Activated CD4-positive, alpha-beta T cell treated with anti-CD3 and anti-CD28 coated beads, Interleukin-2, amount 10 ng/mL, durations not matched to agents 24 days and 14 days (primary cell): ENCODE measurements at regions not wholly inside any gene's neighbourhood (a gene's known extent, or its start where the extent isn't known, plus 50 kb on each side); places are given as distances from the start of the nearest gene placed in this dataset.
"Not testable (repeated sequence)": the region's sequence is repeated elsewhere in the genome, so short reads cannot be mapped to it uniquely, and the experiment has no call there.

Experiments used
- DNase-seq: peaks from one replicate; pipeline ENCODE4 v3.0.0; 2022
- H3K27ac Mint-ChIP-seq: one replicate; pipeline ENCODE4 v1.8.0; 2022; ENCODE audit warnings: mild to moderate bottlenecking, mixed read lengths
- H3K27me3 Mint-ChIP-seq: one replicate; pipeline ENCODE4 v1.8.0; 2022; ENCODE audit warnings: mixed read lengths
- H3K36me3 Mint-ChIP-seq: one replicate; pipeline ENCODE4 v1.8.0; 2022; ENCODE audit warnings: low read depth, mild to moderate bottlenecking, mixed read lengths
- H3K4me1 Mint-ChIP-seq: one replicate; pipeline ENCODE4 v1.8.0; 2021; ENCODE audit warnings: mixed read lengths
- H3K4me3 Mint-ChIP-seq: one replicate; pipeline ENCODE4 v1.8.0; 2022; ENCODE audit warnings: mild to moderate bottlenecking, moderate library complexity, mixed read lengths
- H3K9me3 Mint-ChIP-seq: one replicate; pipeline ENCODE4 v1.8.0; 2021; ENCODE audit warnings: mixed read lengths
- intact Hi-C: fragments of 100-400 bp; cut with micrococcal nuclease; formaldehyde crosslinking; loops from one replicate; pipeline ENCODE4 v1.15.1; 2023

DNA sequence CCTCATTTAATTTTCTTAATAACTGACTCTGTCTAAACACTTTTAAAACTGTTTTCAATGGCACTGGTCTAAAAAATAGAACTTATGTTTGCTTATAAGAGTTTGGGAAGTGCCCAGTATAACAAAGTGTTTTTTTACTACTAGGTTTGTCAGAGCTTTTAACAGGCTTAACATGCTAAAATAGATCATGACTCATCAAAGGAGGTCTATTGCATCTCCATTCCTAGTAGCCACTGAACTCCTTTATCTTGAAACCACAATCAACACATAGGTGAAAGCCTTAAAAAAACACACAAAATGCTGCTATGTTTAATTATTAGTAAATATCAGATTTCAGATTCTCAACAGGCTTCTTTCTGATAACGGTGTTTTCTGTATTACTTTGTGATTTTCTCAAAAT, 196.4 kb upstream of the KIF2B start:
- no peaks in the 10 kb centered on the region for H3K36me3 Mint-ChIP-seq
- H3K4me3 Mint-ChIP-seq, result no peak overlapping the region
- peaks cover 4% of the 10 kb centered on the region for H3K9me3 Mint-ChIP-seq
- H3K27ac Mint-ChIP-seq, result no peak overlapping the region
- no peaks in the 10 kb centered on the region for H3K4me1 Mint-ChIP-seq
- intact Hi-C loops, result no loop called here
- no peak for DNase-seq
- no peaks in the 10 kb centered on the region for H3K27me3 Mint-ChIP-seq

DNA sequence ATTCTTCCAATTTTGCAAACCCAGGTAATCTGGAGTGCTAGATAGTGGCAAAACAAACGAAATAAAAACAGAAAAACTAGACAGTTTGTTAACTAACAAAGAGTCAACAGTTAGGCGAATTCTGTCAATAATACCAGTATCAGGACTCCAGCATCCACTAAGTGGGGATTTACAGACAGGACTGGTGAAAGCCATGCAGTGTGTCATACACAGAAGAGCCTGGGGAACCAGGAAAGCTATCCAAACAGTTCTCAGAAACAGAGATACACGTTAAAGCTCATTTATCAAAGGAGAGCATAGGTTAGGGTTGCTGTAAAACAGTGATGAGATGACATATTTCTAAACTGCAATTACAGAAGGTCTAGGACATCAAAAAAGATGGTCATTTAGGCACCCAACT, 203.7 kb upstream of the KIF2B start:
- Mint-ChIP-seq H3K9me3 (peaks cover 4% of the 10 kb centered on the region), H3K36me3 (no peaks in the 10 kb centered on the region), H3K27ac (no peak overlapping the region), H3K27me3 (no peaks in the 10 kb centered on the region), H3K4me3 (no peak overlapping the region), H3K4me1 (no peaks in the 10 kb centered on the region)
- intact Hi-C loops, result no loop called here
- DNase-seq, result no peak

DNA sequence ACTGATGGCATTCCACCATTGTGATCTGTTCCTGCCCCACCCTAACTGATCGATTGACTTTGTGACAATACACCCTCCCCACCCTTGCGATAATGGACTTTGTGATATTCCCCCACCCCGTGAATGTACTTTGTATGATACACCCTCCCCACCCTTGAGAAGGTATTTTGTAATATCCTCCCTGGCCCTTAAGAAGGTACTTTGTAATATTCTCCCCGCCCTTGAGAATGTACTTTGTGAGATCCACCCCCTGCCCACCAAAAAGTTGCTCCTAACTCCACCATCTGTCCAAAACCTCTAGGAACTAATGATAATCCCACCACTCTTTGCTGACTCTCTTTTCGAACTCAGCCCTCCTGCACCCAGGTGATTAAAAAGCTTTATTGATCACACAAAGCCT, 214.5 kb upstream of the KIF2B start:
- intact Hi-C loops, H3K27ac Mint-ChIP-seq, H3K36me3 Mint-ChIP-seq, H3K27me3 Mint-ChIP-seq, DNase-seq, H3K4me1 Mint-ChIP-seq, H3K4me3 Mint-ChIP-seq: not testable (repeated sequence)
- H3K9me3 Mint-ChIP-seq, result peaks cover 12% of the 10 kb centered on the region

DNA sequence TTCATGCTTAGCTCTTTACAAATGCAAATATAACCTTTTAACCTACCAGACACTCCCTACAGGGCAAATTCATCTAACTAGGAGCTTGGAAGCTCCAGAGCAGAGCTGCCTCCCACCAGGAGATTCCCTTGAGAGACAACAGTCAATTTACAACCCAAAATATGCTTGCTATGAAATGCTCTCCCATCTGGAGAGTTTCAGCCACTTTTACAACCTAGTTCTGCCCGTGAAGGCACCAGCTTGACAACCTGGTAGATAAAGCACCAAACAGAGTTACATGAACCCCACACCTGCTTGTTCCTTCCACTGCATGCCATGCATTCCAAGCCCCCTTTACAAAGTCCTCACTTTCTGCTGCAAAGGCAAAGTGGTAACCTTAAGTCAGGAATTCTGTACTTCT, 215.3 kb upstream of the KIF2B start:
- H3K9me3 Mint-ChIP-seq, result peaks cover 20% of the 10 kb centered on the region

DNA sequence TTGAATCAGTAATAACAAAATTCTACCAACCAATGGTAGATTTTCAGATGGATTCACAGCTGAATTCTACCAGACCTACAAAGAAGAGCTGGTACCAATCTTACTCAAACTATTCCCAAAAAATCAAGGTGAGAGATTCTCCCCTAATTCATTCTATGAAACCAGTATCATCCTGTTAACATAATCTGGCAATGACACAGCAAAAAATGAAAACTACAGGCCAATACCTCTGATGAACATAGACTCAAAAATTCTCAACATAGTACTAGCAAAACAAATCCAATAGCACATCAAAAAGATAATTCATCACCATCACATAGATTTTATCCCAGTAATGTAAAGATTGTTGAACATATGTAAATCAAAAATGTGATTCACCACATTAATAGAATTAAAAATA, 234.4 kb upstream of the KIF2B start:
- no peak overlapping the region for H3K27ac Mint-ChIP-seq
- DNase-seq, result no peak
- no peaks in the 10 kb centered on the region for H3K4me1 Mint-ChIP-seq
- intact Hi-C loops, result no loop called here
- no peaks in the 10 kb centered on the region for H3K36me3 Mint-ChIP-seq
- H3K27me3 Mint-ChIP-seq, result no peaks in the 10 kb centered on the region
- H3K9me3 Mint-ChIP-seq, result peaks cover 17% of the 10 kb centered on the region
- H3K4me3 Mint-ChIP-seq, result no peak overlapping the region

More for the DNA sequence above, 215.3 kb upstream of the KIF2B start:
- Mint-ChIP-seq H3K27ac (no peak overlapping the region), H3K27me3 (no peaks in the 10 kb centered on the region), H3K4me1 (no peaks in the 10 kb centered on the region), H3K4me3 (no peak overlapping the region), H3K36me3 (no peaks in the 10 kb centered on the region)
- DNase-seq, result no peak
- intact Hi-C loops, result no loop called here

DNA sequence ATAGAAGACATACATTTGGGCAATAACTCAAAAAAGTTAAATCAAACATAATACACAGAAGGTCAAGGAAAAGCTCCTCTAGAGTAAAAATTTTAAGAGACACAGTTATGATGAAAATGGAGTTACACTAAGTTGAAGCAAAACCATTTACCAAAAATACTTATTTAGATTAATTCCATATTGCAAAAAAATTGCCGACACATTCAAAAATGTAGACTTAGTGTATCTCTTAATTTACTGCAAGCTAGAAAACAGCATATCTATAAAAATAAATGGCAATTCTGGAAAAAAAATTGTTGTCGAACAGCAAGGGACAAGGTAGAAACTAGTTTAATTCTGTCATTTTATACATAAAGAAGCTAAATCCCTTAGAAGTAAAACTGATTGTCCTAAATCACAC, 248.7 kb upstream of the KIF2B start:
- no peak for DNase-seq
- Mint-ChIP-seq H3K9me3 (peaks cover 3% of the 10 kb centered on the region), H3K27me3 (no peaks in the 10 kb centered on the region), H3K36me3 (no peaks in the 10 kb centered on the region), H3K27ac (no peak overlapping the region), H3K4me3 (no peak overlapping the region), H3K4me1 (no peaks in the 10 kb centered on the region)
- intact Hi-C loops, result no loop called here

DNA sequence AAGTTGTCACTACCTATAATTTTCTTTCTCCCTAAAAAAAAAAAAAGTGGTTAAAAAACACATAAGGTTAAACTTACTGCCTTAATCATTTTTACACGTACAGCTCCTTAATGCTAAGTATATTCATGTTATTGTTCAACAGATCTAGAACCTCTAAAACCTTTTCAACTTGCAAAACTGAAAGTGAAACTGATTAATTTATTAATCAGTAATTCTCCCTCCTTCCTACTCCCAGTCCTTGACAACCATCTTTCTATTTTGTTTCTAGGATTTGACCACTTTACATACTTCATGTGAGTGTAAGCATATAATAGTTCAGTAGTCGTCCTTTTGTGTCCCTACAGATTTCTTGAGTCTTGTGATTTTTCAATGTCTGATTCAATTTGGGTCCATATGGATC, 251.4 kb upstream of the KIF2B start:
- Mint-ChIP-seq H3K4me3 (no peak overlapping the region), H3K27me3 (no peaks in the 10 kb centered on the region), H3K4me1 (no peaks in the 10 kb centered on the region), H3K36me3 (no peaks in the 10 kb centered on the region), H3K27ac (no peak overlapping the region), H3K9me3 (peaks cover 3% of the 10 kb centered on the region)
- intact Hi-C loops, result no loop called here
- DNase-seq, result no peak

DNA sequence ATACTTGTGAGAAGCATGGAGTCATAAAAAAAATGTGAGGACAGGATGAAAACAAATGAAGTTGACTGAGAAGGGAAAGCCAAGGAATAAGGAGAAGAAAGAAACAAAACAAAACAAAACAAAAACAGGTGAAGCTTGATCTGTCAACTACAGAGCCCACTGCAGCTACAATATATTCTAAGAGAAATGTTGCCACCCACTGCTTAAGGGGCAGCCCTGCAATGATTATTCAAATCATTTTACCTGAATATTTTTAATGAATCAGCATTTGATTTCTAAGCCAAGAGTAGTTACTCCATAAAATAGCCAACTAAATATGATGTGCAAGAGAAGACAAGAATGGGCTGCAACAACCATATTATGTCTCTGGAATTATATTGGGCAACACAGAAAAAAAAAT, 252.0 kb upstream of the KIF2B start:
- intact Hi-C loops, result no loop called here
- no peak overlapping the region for H3K27ac Mint-ChIP-seq
- no peaks in the 10 kb centered on the region for H3K27me3 Mint-ChIP-seq
- no peaks in the 10 kb centered on the region for H3K36me3 Mint-ChIP-seq
- no peaks in the 10 kb centered on the region for H3K4me1 Mint-ChIP-seq
- peaks cover 3% of the 10 kb centered on the region for H3K9me3 Mint-ChIP-seq
- no peak overlapping the region for H3K4me3 Mint-ChIP-seq
- DNase-seq, result no peak

DNA sequence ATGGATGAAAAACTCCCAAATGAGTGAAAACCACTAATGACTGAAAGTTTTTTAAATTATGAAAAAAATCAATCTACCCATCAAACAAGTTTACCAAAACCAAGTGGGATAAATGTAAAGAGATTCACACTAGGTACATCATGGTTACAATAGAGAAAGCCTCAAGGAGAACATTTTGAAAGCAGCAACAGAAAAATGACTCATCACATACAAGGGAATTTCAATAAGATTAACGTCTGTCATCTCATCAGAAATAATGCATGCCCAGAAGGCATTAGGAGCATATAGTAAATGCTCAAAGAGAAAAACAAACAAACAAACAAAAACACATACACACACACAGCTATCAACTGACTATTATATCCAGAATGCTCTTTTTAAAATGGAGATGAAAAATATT, 261.8 kb upstream of the KIF2B start:
- intact Hi-C loops, result no loop called here
- DNase-seq, result no peak
- Mint-ChIP-seq H3K4me1 (no peaks in the 10 kb centered on the region), H3K27me3 (no peaks in the 10 kb centered on the region), H3K9me3 (peaks cover 17% of the 10 kb centered on the region), H3K36me3 (no peaks in the 10 kb centered on the region), H3K4me3 (no peak overlapping the region), H3K27ac (no peak overlapping the region)

DNA sequence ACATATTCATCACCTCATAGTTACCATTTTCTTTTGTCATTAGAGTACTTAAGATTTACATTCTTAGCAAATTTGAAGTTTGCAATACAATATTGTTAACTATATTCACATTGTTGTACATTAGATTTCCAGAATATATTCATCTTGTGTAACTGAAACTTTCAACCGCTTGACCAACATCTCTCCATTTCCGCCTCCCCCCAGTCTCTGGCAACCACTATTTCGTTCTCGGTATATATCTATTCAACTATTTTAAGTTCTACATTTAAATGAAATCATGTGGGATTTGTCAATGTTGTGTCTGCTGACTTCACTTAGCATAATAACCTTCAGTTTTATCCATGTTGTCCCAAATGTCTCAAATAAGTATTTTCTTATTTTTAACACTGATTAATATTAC, 274.5 kb upstream of the KIF2B start:
- Mint-ChIP-seq H3K9me3 (no peaks in the 10 kb centered on the region), H3K4me3 (no peak overlapping the region), H3K36me3 (no peaks in the 10 kb centered on the region), H3K27me3 (no peaks in the 10 kb centered on the region), H3K27ac (no peak overlapping the region), H3K4me1 (no peaks in the 10 kb centered on the region)
- intact Hi-C loops, result no loop called here
- DNase-seq, result no peak

DNA sequence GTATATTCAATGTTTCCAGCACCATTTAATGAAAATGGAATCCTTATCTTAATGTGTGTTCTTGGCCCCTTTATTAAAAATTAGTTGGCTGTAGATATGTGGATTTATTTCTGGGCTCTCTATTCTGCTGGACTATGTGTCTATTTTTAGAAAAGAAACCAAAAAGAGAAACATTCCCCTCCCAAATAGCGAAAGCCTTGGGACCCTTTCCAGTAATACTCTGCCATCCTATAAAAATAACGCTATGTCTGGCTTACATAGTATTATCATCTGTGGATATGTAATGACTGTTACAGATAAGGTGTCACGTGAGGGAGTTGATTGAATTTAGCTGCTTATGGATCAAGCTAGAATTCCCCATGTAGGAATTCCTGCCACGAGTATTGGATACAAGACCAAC, 279.3 kb upstream of the KIF2B start:
- H3K4me3 Mint-ChIP-seq, result no peak overlapping the region
- no peaks in the 10 kb centered on the region for H3K9me3 Mint-ChIP-seq
- H3K4me1 Mint-ChIP-seq, result no peaks in the 10 kb centered on the region
- intact Hi-C loops, result no loop called here
- no peak for DNase-seq
- H3K36me3 Mint-ChIP-seq, result no peaks in the 10 kb centered on the region
- no peaks in the 10 kb centered on the region for H3K27me3 Mint-ChIP-seq
- H3K27ac Mint-ChIP-seq, result no peak overlapping the region

DNA sequence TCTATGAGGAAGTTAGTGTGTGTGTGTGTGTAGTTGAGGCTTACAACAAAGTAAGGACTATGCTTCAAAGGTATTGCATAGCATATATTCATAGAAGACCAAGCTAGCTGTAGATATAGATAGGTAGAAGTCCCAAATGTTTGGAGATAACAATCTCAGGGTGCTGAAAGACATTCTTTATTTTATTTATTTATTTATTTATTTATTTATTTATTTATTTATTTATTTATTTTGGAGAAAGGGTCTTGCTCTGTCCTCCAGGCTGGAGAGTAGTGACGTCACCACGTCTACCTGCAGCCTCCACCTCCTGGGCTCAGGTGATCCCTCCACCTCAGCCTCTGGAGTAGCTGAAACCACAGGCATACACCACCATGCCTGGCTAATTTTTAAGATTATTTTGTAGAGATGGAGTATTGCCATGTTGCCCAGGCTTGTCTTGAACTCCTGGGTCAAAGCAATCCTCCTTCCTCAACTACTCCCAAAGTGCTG, 284.6 kb upstream of the KIF2B start:
- no peak overlapping the region for H3K27ac Mint-ChIP-seq
- DNase-seq, result no peak
- no peaks in the 10 kb centered on the region for H3K36me3 Mint-ChIP-seq
- no peaks in the 10 kb centered on the region for H3K4me1 Mint-ChIP-seq
- no peak overlapping the region for H3K4me3 Mint-ChIP-seq
- intact Hi-C loops, result no loop called here
- H3K27me3 Mint-ChIP-seq, result no peaks in the 10 kb centered on the region
- peaks cover 3% of the 10 kb centered on the region for H3K9me3 Mint-ChIP-seq

DNA sequence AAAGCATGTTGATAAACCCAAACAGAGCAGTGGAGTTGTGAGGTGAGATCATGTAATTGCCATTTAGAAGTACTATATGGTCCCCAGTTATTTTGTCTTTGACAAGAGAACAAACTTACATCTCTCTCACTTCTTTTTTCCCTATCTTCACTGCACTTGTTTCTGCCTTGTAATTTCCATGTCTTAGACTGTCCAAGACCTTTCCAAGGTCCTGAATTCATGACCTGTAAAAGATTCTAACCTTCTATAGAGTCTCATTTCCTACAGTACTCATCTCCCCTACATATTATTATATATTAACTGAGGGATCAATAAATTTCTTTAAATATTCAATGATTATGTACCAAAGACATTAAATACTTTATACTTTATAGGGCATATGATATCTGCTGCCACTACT, 295.3 kb upstream of the KIF2B start:
- no peak for DNase-seq
- intact Hi-C loops, result no loop called here
- Mint-ChIP-seq H3K4me3 (no peak overlapping the region), H3K36me3 (no peaks in the 10 kb centered on the region), H3K27ac (no peak overlapping the region), H3K9me3 (peaks cover 7% of the 10 kb centered on the region), H3K27me3 (no peaks in the 10 kb centered on the region), H3K4me1 (no peaks in the 10 kb centered on the region)

DNA sequence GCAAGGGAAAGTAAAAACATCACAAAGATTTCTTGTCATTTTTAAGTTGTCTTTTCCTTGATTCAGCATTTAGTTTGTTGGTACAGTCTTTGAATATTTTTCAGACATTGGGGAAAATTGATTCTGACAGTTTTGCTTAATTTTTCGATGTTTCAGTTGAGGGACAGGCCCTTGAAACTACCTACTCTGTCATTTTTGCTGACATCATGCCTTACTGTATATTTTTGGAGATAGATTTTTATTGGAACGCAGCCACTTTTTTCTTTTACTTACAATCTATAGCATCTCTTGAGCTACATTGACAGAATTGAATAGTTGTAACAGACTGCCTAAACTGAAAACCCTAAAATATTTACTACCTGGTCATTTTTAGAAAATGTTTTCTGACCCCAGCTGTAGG, 297.1 kb upstream of the KIF2B start:
- Mint-ChIP-seq H3K27ac (no peak overlapping the region), H3K4me3 (no peak overlapping the region), H3K9me3 (peaks cover 7% of the 10 kb centered on the region)

DNA sequence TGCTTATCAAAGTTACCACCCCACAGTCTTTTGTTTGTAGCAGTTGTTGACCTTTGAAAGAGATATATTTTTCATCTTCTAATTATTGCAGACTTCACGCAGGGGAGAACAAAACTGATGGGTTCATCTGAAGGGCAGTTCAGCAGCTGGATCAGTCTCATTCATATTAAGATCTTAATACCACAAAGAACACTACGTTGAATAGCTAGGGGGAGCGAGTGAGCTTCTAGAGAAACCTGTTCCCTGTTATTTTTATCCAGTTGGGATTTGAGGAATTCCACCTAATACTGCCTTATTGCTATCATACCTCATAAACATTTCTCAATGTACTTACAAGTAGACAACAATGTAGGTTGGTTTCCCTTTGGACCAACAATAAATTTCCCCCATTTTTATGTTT, 306.1 kb upstream of the KIF2B start:
- Mint-ChIP-seq H3K27me3 (no peaks in the 10 kb centered on the region), H3K36me3 (no peaks in the 10 kb centered on the region), H3K9me3 (peaks cover 8% of the 10 kb centered on the region), H3K27ac (no peak overlapping the region), H3K4me3 (no peak overlapping the region), H3K4me1 (no peaks in the 10 kb centered on the region)
- no peak for DNase-seq
- intact Hi-C loops, result no loop called here

More for the DNA sequence above, 297.1 kb upstream of the KIF2B start:
- Mint-ChIP-seq H3K27me3 (no peaks in the 10 kb centered on the region), H3K4me1 (no peaks in the 10 kb centered on the region), H3K36me3 (no peaks in the 10 kb centered on the region)
- DNase-seq, result no peak
- intact Hi-C loops, result no loop called here
